HCT116 (cell line): ENCODE measurements at regions not wholly inside any gene's neighbourhood (a gene's known extent, or its start where the extent isn't known, plus 50 kb on each side); places are given as distances from the start of the nearest gene placed in this dataset.
A peak's percentile ranks its signal among the peaks of the same experiment; 100 is the strongest.

ENCODE experiments used
- ATAC-seq: fragments of 200-7000 bp; cut with Tn5 transposase; 2 replicates; pipeline ENCODE4 v1.9.1; 2020; ENCODE audit warnings: mild to moderate bottlenecking, moderate library complexity
- BruUV-seq: library from RNA; stranded (reverse); fragments of 400-500 nt; replicated peaks from 2 replicates; lab custom pipeline; 2021; lab: Mats Ljungman, UMichigan
- CTCF ChIA-PET: fragments of 300-600 bp; sonication (Branson Sonifier 250); formaldehyde crosslinking; loops from one replicate; lab custom pipeline; 2021; ENCODE audit warnings: antibody characterized with exemption; lab: Charles Lee
- POLR2A ChIA-PET: fragments of 300-600, 350-600 bp; sonication (Branson Sonifier 250); formaldehyde crosslinking; loops from one replicate; lab custom pipeline; 2021; ENCODE audit warnings: antibody characterized with exemption; lab: Charles Lee
- RAD21 ChIA-PET, 2 experiments: fragments of 300-600 bp; sonication (Branson Sonifier 250); formaldehyde crosslinking; loops; one replicate each; lab custom pipeline; 2023; ENCODE audit warnings: low total read pairs in 2 of 2; ENCODE audit not compliant: uncharacterized antibody in 2 of 2, unreplicated experiment in 2 of 2, low non-redundant PET in 1 of 2; lab: Charles Lee
- DNase-seq: peaks from one replicate; pipeline ENCODE4 v3.0.0-alpha.2; 2010; ENCODE audit warnings: low read depth, low spot score
- H2AFZ ChIP-seq: fragments of 200-600 bp; shearing (Covaris generic), sonication (generic); 2 replicates; pipeline ENCODE4 v1.6.1; 2017; ENCODE audit warnings: low read depth, mixed run types, mixed read lengths, antibody characterized with exemption, low read length; ENCODE audit not compliant: poor library complexity, severe bottlenecking
- H3K27ac ChIP-seq: 2 replicates; pipeline ENCODE4 v1.5.1; 2012; ENCODE audit warnings: low read depth, low read length
- H3K27me3 ChIP-seq: fragments of 200-600 bp; sonication (generic); 2 replicates; pipeline ENCODE4 v1.6.1; 2016; ENCODE audit warnings: mixed run types, low read length, mixed read lengths; ENCODE audit not compliant: insufficient read depth
- H3K36me3 ChIP-seq, 2 experiments: fragments of 200-500 bp in 1 of 2; fragments of 200-600 bp in 1 of 2; sonication (Bioruptor generic) in 1 of 2; sonication (generic) in 1 of 2; 2 replicates each; pipeline versions ENCODE4 v1.5.1 to v1.6.1; 2014 to 2016; ENCODE audit warnings: low read length in 2 of 2, inconsistent platforms in 1 of 2, mixed read lengths in 1 of 2, mixed run types in 1 of 2; ENCODE audit not compliant: insufficient read depth in 2 of 2, control insufficient read depth in 1 of 2
- H3K4me1 ChIP-seq, 2 experiments: fragments of 200-600 bp in 1 of 2; sonication (generic) in 1 of 2; 2 replicates each; pipeline versions ENCODE4 v1.5.1 to v1.6.1; 2012 to 2017; ENCODE audit warnings: low read length in 2 of 2, inconsistent platforms in 1 of 2, mild to moderate bottlenecking in 1 of 2, mixed read lengths in 1 of 2, mixed run types in 1 of 2, moderate library complexity in 1 of 2; ENCODE audit not compliant: insufficient read depth in 2 of 2, control insufficient read depth in 1 of 2
- H3K4me2 ChIP-seq: fragments of 200-600 bp; sonication (generic); 2 replicates; pipeline ENCODE4 v1.6.1; 2017; ENCODE audit warnings: mixed run types, low read length, mixed read lengths
- H3K4me3 ChIP-seq, 2 experiments: fragments of 200-600 bp in 1 of 2; sonication (generic) in 1 of 2; replicated peaks in 1 of 2; 2 replicates each; pipeline ENCODE4 v1.5.1; 2011 to 2016; ENCODE audit warnings: low read length in 2 of 2, control low read depth in 1 of 2, low read depth in 1 of 2, mild to moderate bottlenecking in 1 of 2, mixed read lengths in 1 of 2, mixed run types in 1 of 2
- H3K79me2 ChIP-seq: fragments of 200-600 bp; sonication (generic); 2 replicates; pipeline ENCODE4 v1.6.1; 2017; ENCODE audit warnings: mild to moderate bottlenecking, mixed run types, low read length, moderate library complexity, mixed read lengths; ENCODE audit not compliant: insufficient read depth
- H3K9ac ChIP-seq: fragments of 200-600 bp; sonication (generic); 2 replicates; pipeline ENCODE4 v1.6.1; 2016; ENCODE audit warnings: low read length, mixed read lengths
- H3K9me2 ChIP-seq: fragments of 200-600 bp; sonication (generic), shearing (Covaris generic); 2 replicates; pipeline ENCODE4 v1.6.1; 2017; ENCODE audit warnings: mixed run types, mild to moderate bottlenecking, moderate library complexity; ENCODE audit not compliant: insufficient read depth
- H3K9me3 ChIP-seq, 2 experiments: fragments of 200-500 bp in 1 of 2; fragments of 200-600 bp in 1 of 2; sonication (Bioruptor generic) in 1 of 2; sonication (generic) in 1 of 2; 2 replicates each; pipeline ENCODE4 v1.6.1; 2014 to 2017; ENCODE audit warnings: low read length in 2 of 2, mixed read lengths in 2 of 2, inconsistent platforms in 1 of 2, low read depth in 1 of 2, mild to moderate bottlenecking in 1 of 2, mixed run types in 1 of 2, moderate library complexity in 1 of 2; ENCODE audit not compliant: control insufficient read depth in 1 of 2, insufficient read depth in 1 of 2
- H4K20me1 ChIP-seq: fragments of 200-600 bp; sonication (generic), shearing (Covaris generic); 2 replicates; pipeline ENCODE4 v1.6.1; 2017; ENCODE audit warnings: mixed run types, mild to moderate bottlenecking, moderate library complexity; ENCODE audit not compliant: insufficient read depth
- CBX3 ChIP-seq: IDR thresholded peaks from 2 replicates; pipeline ENCODE4 v1.6.1; 2012; ENCODE audit warnings: low read depth
- CEBPB ChIP-seq: IDR thresholded peaks from 2 replicates; pipeline ENCODE4 v1.6.1; 2012; ENCODE audit warnings: low read depth
- ELF1 ChIP-seq: IDR thresholded peaks from 2 replicates; pipeline ENCODE4 v1.6.1; 2012; ENCODE audit warnings: low read depth, borderline replicate concordance
- EZH2 ChIP-seq: fragments of 200-600 bp; sonication (generic); IDR thresholded peaks from 2 replicates; pipeline ENCODE4 v1.6.1; 2017; ENCODE audit warnings: antibody characterized with exemption, mixed run types
- EZH2phosphoT487 ChIP-seq: fragments of 200-600 bp; IDR thresholded peaks from 2 replicates; pipeline ENCODE4 v1.6.1; 2018; ENCODE audit warnings: antibody characterized with exemption, borderline replicate concordance
- FOSL1 ChIP-seq: IDR thresholded peaks from 2 replicates; pipeline ENCODE4 v1.6.1; 2012; ENCODE audit warnings: low read depth
- JUND ChIP-seq: IDR thresholded peaks from 2 replicates; pipeline ENCODE4 v1.6.1; 2012
- POLR2A ChIP-seq: IDR thresholded peaks from 2 replicates; pipeline ENCODE4 v1.7.0; 2011; ENCODE audit warnings: borderline replicate concordance; ENCODE audit not compliant: insufficient read depth, insufficient read length; ENCODE audit errors: extremely low read depth
- POLR2AphosphoS5 ChIP-seq: IDR thresholded peaks from 2 replicates; pipeline ENCODE4 v1.6.1; 2011; ENCODE audit warnings: mild to moderate bottlenecking, low read depth, low read length, moderate library complexity
- RAD21 ChIP-seq: IDR thresholded peaks from 2 replicates; pipeline ENCODE4 v1.6.1; 2012; ENCODE audit warnings: low read depth, mild to moderate bottlenecking
- SIN3A ChIP-seq: IDR thresholded peaks from 2 replicates; pipeline ENCODE4 v1.6.1; 2012; ENCODE audit warnings: low read depth
- SP1 ChIP-seq: IDR thresholded peaks from 2 replicates; pipeline ENCODE4 v1.6.1; 2012; ENCODE audit warnings: low read depth
- SRF ChIP-seq: IDR thresholded peaks from 2 replicates; pipeline ENCODE4 v1.6.1; 2012; ENCODE audit warnings: low read depth
- TCF7L2 ChIP-seq: IDR thresholded peaks from 2 replicates; pipeline ENCODE4 v1.7.0; 2011; ENCODE audit warnings: borderline replicate concordance, inconsistent platforms; ENCODE audit not compliant: insufficient read depth, insufficient read length; ENCODE audit errors: extremely low read depth
- YY1 ChIP-seq: IDR thresholded peaks from 2 replicates; pipeline ENCODE4 v1.6.1; 2011; ENCODE audit warnings: low read length, low read depth, moderate library complexity, mild to moderate bottlenecking; ENCODE audit not compliant: insufficient replicate concordance; ENCODE audit errors: extremely low read depth
- ZNF274 ChIP-seq: fragments of 200-500 bp; sonication (Bioruptor generic); IDR thresholded peaks from 2 replicates; pipeline ENCODE4 v1.6.1; 2014; ENCODE audit warnings: mild to moderate bottlenecking, low read depth, low read length, inconsistent platforms
- intact Hi-C: fragments of 100-400 bp; cut with micrococcal nuclease; formaldehyde crosslinking; loops from 2 replicates; pipeline ENCODE4 v1.10.0; 2022
- TF ChIP-seq, protein P1 (sequence below): IDR thresholded peaks from 2 replicates; pipeline ENCODE4 v1.6.1; 2012
- TF ChIP-seq, protein P2 (sequence below): IDR thresholded peaks from 2 replicates; pipeline ENCODE4 v1.6.1; 2012; ENCODE audit warnings: low read depth
- TF ChIP-seq, protein P3 (sequence below): IDR thresholded peaks from 2 replicates; pipeline ENCODE4 v1.6.1; 2012
- TF ChIP-seq, protein P4 (sequence below): IDR thresholded peaks from 2 replicates; pipeline ENCODE4 v1.6.1; 2011; ENCODE audit warnings: mild to moderate bottlenecking, low read length, moderate library complexity; ENCODE audit not compliant: insufficient replicate concordance; ENCODE audit errors: extremely low read depth

DNA sequence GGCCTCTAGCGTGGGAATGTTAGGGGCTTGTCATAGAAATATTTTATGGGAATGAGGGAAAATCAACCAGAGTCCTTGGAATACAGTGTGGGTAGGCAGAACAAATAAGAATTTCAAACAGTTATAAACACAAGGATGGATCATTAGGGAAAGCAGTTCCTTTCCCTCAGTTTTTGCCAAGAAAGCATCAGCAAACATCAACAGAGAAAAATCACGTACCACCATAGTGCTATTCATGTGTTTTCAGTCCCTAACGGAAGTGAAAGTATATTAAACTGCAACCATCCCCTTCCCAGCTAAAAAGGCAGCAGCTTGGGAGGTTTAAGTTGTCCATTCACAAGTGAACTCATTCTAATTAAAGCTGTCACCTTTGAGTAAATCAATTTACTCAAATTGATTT, 334.4 kb upstream of the PCDH18 start:
- Histone ChIP-seq H3K4me3 (no peak overlapping the region), H3K9me3 (no peaks in the 10 kb centered on the region), H3K27me3 (no peaks in the 10 kb centered on the region), H3K4me1 (no peaks in the 10 kb centered on the region), H3K36me3 (no peaks in the 10 kb centered on the region), H3K9ac (no peak overlapping the region), H3K79me2 (no peaks in the 10 kb centered on the region), H3K4me2 (no peak overlapping the region), H3K9me2 (no peaks in the 10 kb centered on the region), H2AFZ (peak overlapping the region; percentile 35), H3K27ac (no peak overlapping the region), H4K20me1 (no peaks in the 10 kb centered on the region)
- ChIA-PET POLR2A (no interaction called here), CTCF (interaction anchor here (0.9 kb wide), 1 partner anchor 46 kb away, joined by 3 read pairs; no protein-coding TSS in a partner anchor), RAD21 (no interaction called here)
- no TSS peak for BruUV-seq
- intact Hi-C loops, result no loop called here
- ATAC-seq (no peak), DNase-seq (no peak)
- TF ChIP-seq, protein P1, sequence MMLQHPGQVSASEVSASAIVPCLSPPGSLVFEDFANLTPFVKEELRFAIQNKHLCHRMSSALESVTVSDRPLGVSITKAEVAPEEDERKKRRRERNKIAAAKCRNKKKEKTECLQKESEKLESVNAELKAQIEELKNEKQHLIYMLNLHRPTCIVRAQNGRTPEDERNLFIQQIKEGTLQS, result no peak
- TF ChIP-seq POLR2AphosphoS5, result no peak
- no peak for TF ChIP-seq JUND
- TF ChIP-seq, protein P2, sequence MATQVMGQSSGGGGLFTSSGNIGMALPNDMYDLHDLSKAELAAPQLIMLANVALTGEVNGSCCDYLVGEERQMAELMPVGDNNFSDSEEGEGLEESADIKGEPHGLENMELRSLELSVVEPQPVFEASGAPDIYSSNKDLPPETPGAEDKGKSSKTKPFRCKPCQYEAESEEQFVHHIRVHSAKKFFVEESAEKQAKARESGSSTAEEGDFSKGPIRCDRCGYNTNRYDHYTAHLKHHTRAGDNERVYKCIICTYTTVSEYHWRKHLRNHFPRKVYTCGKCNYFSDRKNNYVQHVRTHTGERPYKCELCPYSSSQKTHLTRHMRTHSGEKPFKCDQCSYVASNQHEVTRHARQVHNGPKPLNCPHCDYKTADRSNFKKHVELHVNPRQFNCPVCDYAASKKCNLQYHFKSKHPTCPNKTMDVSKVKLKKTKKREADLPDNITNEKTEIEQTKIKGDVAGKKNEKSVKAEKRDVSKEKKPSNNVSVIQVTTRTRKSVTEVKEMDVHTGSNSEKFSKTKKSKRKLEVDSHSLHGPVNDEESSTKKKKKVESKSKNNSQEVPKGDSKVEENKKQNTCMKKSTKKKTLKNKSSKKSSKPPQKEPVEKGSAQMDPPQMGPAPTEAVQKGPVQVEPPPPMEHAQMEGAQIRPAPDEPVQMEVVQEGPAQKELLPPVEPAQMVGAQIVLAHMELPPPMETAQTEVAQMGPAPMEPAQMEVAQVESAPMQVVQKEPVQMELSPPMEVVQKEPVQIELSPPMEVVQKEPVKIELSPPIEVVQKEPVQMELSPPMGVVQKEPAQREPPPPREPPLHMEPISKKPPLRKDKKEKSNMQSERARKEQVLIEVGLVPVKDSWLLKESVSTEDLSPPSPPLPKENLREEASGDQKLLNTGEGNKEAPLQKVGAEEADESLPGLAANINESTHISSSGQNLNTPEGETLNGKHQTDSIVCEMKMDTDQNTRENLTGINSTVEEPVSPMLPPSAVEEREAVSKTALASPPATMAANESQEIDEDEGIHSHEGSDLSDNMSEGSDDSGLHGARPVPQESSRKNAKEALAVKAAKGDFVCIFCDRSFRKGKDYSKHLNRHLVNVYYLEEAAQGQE, result no peak
- TF ChIP-seq, protein P3, sequence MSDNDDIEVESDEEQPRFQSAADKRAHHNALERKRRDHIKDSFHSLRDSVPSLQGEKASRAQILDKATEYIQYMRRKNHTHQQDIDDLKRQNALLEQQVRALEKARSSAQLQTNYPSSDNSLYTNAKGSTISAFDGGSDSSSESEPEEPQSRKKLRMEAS, result no peak
- TF ChIP-seq, protein P4, sequence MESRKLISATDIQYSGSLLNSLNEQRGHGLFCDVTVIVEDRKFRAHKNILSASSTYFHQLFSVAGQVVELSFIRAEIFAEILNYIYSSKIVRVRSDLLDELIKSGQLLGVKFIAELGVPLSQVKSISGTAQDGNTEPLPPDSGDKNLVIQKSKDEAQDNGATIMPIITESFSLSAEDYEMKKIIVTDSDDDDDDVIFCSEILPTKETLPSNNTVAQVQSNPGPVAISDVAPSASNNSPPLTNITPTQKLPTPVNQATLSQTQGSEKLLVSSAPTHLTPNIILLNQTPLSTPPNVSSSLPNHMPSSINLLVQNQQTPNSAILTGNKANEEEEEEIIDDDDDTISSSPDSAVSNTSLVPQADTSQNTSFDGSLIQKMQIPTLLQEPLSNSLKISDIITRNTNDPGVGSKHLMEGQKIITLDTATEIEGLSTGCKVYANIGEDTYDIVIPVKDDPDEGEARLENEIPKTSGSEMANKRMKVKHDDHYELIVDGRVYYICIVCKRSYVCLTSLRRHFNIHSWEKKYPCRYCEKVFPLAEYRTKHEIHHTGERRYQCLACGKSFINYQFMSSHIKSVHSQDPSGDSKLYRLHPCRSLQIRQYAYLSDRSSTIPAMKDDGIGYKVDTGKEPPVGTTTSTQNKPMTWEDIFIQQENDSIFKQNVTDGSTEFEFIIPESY, result no peak
- no peak for TF ChIP-seq EZH2
- TF ChIP-seq YY1, result no peak
- no peak for TF ChIP-seq CBX3
- TF ChIP-seq POLR2A, result no peak
- TF ChIP-seq EZH2phosphoT487, result no peak
- no peak for TF ChIP-seq SRF
- TF ChIP-seq ZNF274, result no peak
- TF ChIP-seq SP1, result no peak
- no peak for TF ChIP-seq ELF1
- no peak for TF ChIP-seq FOSL1
- TF ChIP-seq CEBPB, result no peak
- TF ChIP-seq TCF7L2, result no peak
- no peak for TF ChIP-seq SIN3A
- no peak for TF ChIP-seq RAD21
